Kidney (tissue), 13 donors: ENCODE measurements at regions not wholly inside any gene's neighbourhood (a gene's known extent, or its start where the extent isn't known, plus 50 kb on each side); places are given as distances from the start of the nearest gene placed in this dataset.
A peak's percentile ranks its signal among the peaks of the same experiment; 100 is the strongest.

ENCODE experiments used
- DNase-seq, 5 donors: peaks; one replicate each; pipeline ENCODE4 v3.0.0-alpha.2; 2013 to 2020
- FAIRE-seq: peaks from 2 replicates; lab custom pipeline; 2012; peaks lifted over from hg19 to GRCh38; lab: Jason Lieb, UNC
- H3K27ac ChIP-seq, 2 donors: one replicate each; pipeline ENCODE4 v1.7.0; 2013; ENCODE audit warnings: low read depth in 2 of 2, low read length in 2 of 2, inconsistent platforms in 1 of 2
- H3K27me3 ChIP-seq: one replicate; pipeline ENCODE4 v1.7.1; 2013; ENCODE audit warnings: low read length, inconsistent platforms; ENCODE audit not compliant: control insufficient read depth, insufficient read depth
- H3K36me3 ChIP-seq, 3 donors: one replicate each; pipeline versions ENCODE4 v1.7.0 to v1.7.1; 2013; ENCODE audit warnings: low read length in 3 of 3, control low read depth in 1 of 3, inconsistent platforms in 1 of 3; ENCODE audit not compliant: insufficient read depth in 3 of 3, control insufficient read depth in 2 of 3
- H3K4me1 ChIP-seq, 3 donors: one replicate each; pipeline versions ENCODE4 v1.7.0 to v1.7.1; 2013; ENCODE audit warnings: low read length in 3 of 3, inconsistent platforms in 1 of 3, low read depth in 1 of 3; ENCODE audit not compliant: control insufficient read depth in 2 of 3, insufficient read depth in 2 of 3
- H3K4me3 ChIP-seq, 3 donors: one replicate each; pipeline versions ENCODE4 v1.7.0 to v1.8.1; 2013; ENCODE audit warnings: low read length in 3 of 3, control low read depth in 1 of 3, inconsistent platforms in 1 of 3
- H3K9ac ChIP-seq, 3 donors: one replicate each; pipeline versions ENCODE4 v1.7.0 to v1.7.1; 2013; ENCODE audit warnings: low read length in 3 of 3, control low read depth in 1 of 3, inconsistent platforms in 1 of 3
- H3K9me3 ChIP-seq, 3 donors: one replicate each; pipeline versions ENCODE4 v1.7.0 to v1.7.1; 2013; ENCODE audit warnings: low read length in 3 of 3, control low read depth in 1 of 3, inconsistent platforms in 1 of 3; ENCODE audit not compliant: control insufficient read depth in 2 of 3, insufficient read depth in 1 of 3
- CTCF ChIP-seq: IDR thresholded peaks from 3 replicates; pipeline ENCODE4 v1.5.1; 2012; ENCODE audit warnings: mild to moderate bottlenecking, moderate library complexity, borderline replicate concordance; ENCODE audit not compliant: insufficient read depth; ENCODE audit errors: extremely low read depth
- intact Hi-C: fragments of 100-400 bp; cut with DNase I; formaldehyde crosslinking; loops from one replicate; pipeline ENCODE4 v1.11.1; 2022
- donor health status: control.
- donor health status: control.
- donor health status: control.
- donor health status: control.
- donor health status: control.
- donor health status: DM: yes; HTN: yes; CAD: no.
- donor health status: Normal renal cell carcinoma (clear cell type).

DNA sequence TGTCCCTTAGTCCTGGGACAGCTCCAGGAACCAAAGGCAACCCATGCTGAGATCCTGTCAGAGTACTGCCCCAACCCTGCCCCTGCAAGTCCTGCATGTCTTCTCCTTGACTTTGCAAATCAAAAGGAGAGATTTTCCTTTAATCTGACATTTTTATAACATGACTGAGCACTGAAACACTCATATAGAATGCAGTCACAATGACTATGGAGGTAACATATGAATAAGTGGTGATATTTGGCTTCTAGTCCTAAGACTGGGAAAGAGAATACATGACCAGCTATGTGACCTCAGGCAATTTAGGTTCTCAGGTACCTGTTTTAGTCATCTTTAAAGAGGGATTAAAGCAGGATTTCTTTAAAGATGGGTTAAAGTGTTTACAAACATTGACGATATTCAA, 941.6 kb upstream of the CDH8 start:
- Histone ChIP-seq H3K9me3 (no peaks in the 10 kb centered on the region), H3K4me3 (no peak overlapping the region), H3K9ac (no peak overlapping the region), H3K36me3 (no peaks in the 10 kb centered on the region), H3K27me3 (no peaks in the 10 kb centered on the region), H3K27ac (no peak overlapping the region), H3K4me1 (peaks cover 0 to 4% (median 0%) of the 10 kb centered on the region in 3 donors)
- DNase-seq (no peak), FAIRE-seq (no peak)
- no peak for TF ChIP-seq CTCF
- intact Hi-C loops = no loop called here

DNA sequence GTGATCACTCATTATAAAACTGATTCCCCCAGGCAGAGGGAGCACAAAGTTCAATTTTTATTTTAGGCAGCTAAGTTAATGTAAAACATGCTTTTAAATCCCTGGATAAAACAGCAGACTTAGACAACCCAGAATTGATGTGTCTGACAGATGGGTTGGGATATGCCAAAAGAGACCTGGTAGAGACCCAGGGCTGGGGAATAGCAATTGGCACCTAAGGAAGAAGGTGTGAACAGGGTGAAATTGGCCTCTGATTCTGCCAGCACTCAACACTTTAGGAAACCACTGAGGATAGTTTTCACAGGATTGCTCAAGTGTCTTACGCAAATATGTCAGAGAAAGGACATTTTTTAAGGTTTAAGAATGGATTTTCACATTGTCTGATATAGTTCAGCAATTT, 938.2 kb upstream of the CDH8 start:
- peaks cover 0 to 4% (median 0%) of the 10 kb centered on the region in 3 donors for H3K4me1 ChIP-seq
- no peaks in the 10 kb centered on the region for H3K27me3 ChIP-seq
- no peak overlapping the region for H3K9ac ChIP-seq
- H3K4me3 ChIP-seq = peak overlapping the region in 1 of 3 donors; percentile 26
- no peak for TF ChIP-seq CTCF
- no peaks in the 10 kb centered on the region for H3K9me3 ChIP-seq
- FAIRE-seq = no peak
- no peak for DNase-seq
- no peak overlapping the region for H3K27ac ChIP-seq
- intact Hi-C loops = no loop called here
- H3K36me3 ChIP-seq = no peaks in the 10 kb centered on the region

- H3K27me3 ChIP-seq = no peaks in the 10 kb centered on the region
- DNase-seq (peak in 1 of 5 donors; percentile 7), FAIRE-seq (no peak)
- no peak overlapping the region for H3K4me3 ChIP-seq
- H3K36me3 ChIP-seq = no peaks in the 10 kb centered on the region
- H3K9ac ChIP-seq = no peak overlapping the region
- H3K4me1 ChIP-seq = peaks cover 0 to 4% (median 2%) of the 10 kb centered on the region in 3 donors
- intact Hi-C loops = no loop called here
- H3K9me3 ChIP-seq = no peaks in the 10 kb centered on the region
- no peak overlapping the region for H3K27ac ChIP-seq
- no peak for TF ChIP-seq CTCF
Measured at GRCh38 chr16:62970851-62971250, 934.6 kb upstream of the CDH8 start.

- Histone ChIP-seq H3K27me3 (no peaks in the 10 kb centered on the region), H3K27ac (no peak overlapping the region), H3K4me1 (peaks cover 0 to 4% (median 2%) of the 10 kb centered on the region in 3 donors), H3K9ac (no peak overlapping the region), H3K9me3 (no peaks in the 10 kb centered on the region), H3K4me3 (no peak overlapping the region), H3K36me3 (no peaks in the 10 kb centered on the region)
- intact Hi-C loops = no loop called here
- DNase-seq (no peak), FAIRE-seq (no peak)
- TF ChIP-seq CTCF = no peak
Measured at GRCh38 chr16:62969711-62970318, 933.6 kb upstream of the CDH8 start.
